ENCODE measurements at regions not wholly inside any gene's neighbourhood (a gene's known extent, or its start where the extent isn't known, plus 50 kb on each side); places are given as distances from the start of the nearest gene placed in this dataset.

GRCh38 chr17:54172985-54173316 is 350.2 kb downstream of the KIF2B start:
- TF ChIP-seq MEF2D (CRISPR knock-in tag; IDR thresholded peaks at IDR 0.05), result no peak
- TF ChIP-seq PAX8 (CRISPR knock-in tag; IDR thresholded peaks at IDR 0.05; ENCODE audit: borderline replicate concordance), result no peak
- no peak for TF ChIP-seq ZNF83 (CRISPR knock-in tag; IDR thresholded peaks at IDR 0.05; ENCODE audit: borderline replicate concordance)
- TF ChIP-seq CEBPZ (IDR thresholded peaks at IDR 0.05; ENCODE audit: low read length), result no peak
- no peak for TF ChIP-seq BHLHE40 (IDR thresholded peaks at IDR 0.05; ENCODE audit: low read length)
- no peak for TF ChIP-seq DPF2 (CRISPR knock-in tag; IDR thresholded peaks at IDR 0.05; ENCODE audit: borderline replicate concordance, low read depth)
- no peak for TF ChIP-seq FOXK2 (IDR thresholded peaks at IDR 0.05)
- no peak for TF ChIP-seq ZBTB14 (CRISPR knock-in tag; IDR thresholded peaks at IDR 0.05)
- TF ChIP-seq SNAPC4 (CRISPR knock-in tag; IDR thresholded peaks at IDR 0.05), result no peak
- TF ChIP-seq ZNF24 (IDR thresholded peaks at IDR 0.05), result no peak
- TF ChIP-seq HNRNPH1 (optimal IDR thresholded peaks at IDR 0.05; ENCODE audit: low read depth, low read length), result no peak
- no peak for TF ChIP-seq ZNF335 (CRISPR knock-in tag; IDR thresholded peaks at IDR 0.05)
- TF ChIP-seq POLR2AphosphoS5 (IDR thresholded peaks at IDR 0.05; ENCODE audit: low read depth, low read length), result no peak
- TF ChIP-seq U2AF1 (optimal IDR thresholded peaks at IDR 0.05; ENCODE audit: low read depth, low read length), result no peak
